Erythroblast (primary cell): ENCODE measurements at regions not wholly inside any gene's neighbourhood (a gene's known extent, or its start where the extent isn't known, plus 50 kb on each side); places are given as distances from the start of the nearest gene placed in this dataset.

Source experiments
- GATA1 ChIP-seq: IDR thresholded peaks from 2 replicates; pipeline ENCODE4 v1.6.1; 2011; ENCODE audit warnings: low read depth, mild to moderate bottlenecking, control low read depth, low read length, moderate library complexity
- POLR2A ChIP-seq: IDR thresholded peaks from 2 replicates; pipeline ENCODE4 v1.6.1; 2011; ENCODE audit warnings: mild to moderate bottlenecking, low read length

DNA sequence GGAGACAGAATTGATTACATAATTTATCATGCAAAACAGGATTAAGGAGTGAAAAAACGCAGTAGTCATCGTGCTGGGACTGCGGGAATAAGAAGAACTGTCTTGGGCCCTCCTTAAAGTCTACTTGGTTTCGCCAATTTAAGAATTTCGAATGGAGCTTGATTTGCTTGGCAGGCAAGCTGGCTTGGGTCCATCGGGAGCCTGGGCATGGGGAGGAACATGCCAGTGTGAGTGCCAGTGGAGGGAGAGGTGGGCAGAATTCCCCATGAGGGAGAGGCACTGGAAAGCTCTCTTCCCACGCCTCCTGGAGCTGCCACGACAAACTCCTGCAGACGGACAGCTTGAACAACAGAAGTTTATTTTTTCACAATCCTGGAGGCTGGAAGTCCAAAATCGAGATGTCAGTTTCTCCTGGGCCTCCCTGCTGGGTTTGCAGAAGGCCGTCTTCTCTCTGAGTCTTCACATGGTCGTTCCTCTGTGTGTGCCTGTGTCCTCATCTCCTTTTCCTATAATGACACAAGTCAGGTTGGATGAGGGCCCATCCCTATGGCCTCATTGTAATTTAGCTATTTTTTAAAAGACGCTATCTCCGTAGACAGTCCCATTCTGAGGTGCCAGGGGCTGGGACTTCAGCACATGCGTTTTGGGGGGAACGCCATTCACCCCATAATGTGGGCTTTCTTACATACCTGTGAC is 528.7 kb upstream of the DPP6 start:
- no peak for TF ChIP-seq POLR2A
- no peak for TF ChIP-seq GATA1
